GM18519 (cell line): ENCODE measurements at regions not wholly inside any gene's neighbourhood (a gene's known extent, or its start where the extent isn't known, plus 50 kb on each side); places are given as distances from the start of the nearest gene placed in this dataset.
"Not testable (repeated sequence)": the region's sequence is repeated elsewhere in the genome, so short reads cannot be mapped to it uniquely, and the experiment has no call there.

Experiments used
- ATAC-seq: cut with Tn5 transposase; IDR thresholded peaks from one replicate; pipeline ENCODE4 v1.9.1; 2021; ENCODE audit warnings: mild to moderate bottlenecking, moderate library complexity; ENCODE audit not compliant: unreplicated experiment, low FRiP score

- ATAC-seq = no peak
These were observed 209.8 kb upstream of the SEMA3D start for GRCh38 chr7:85396676-85397075.

DNA sequence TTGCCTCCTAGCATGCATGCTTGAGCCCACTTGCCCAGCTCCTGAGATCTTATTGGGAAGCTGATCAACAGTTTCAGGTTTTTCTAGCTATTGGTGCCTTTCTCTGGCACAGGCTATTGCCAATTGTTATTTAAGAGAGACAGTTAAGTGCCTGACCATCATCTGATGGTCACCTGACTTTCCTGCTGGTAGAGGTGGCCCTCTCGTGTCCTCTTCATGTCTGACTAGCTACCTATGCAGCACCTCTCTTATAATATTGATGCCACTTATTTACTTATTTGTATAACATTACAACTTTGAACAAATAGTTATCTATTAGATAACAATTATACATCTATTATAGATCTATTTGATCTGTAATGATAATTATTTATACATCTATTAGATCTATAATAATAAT is 205.9 kb upstream of the SEMA3D start:
- ATAC-seq = no peak

DNA sequence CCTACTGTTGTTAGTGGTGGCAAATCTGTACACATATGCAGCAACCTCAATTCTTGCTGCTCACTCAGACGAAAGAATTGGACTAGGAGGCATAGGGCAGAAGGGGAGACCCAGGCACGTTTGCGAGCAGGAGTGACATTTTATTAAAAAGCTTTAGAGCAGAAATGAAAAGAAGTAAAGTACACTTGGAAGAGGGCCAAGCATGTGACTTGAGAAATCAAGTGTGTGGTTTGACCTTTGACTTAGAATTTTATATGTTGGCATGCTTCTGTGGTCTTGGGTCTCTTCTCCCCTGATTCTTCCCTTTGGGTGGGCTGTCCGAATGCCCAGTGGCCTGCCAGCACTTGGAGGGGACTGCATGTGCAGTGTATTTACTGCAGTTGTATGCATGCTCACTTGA is 205.5 kb upstream of the SEMA3D start:
- ATAC-seq = no peak

DNA sequence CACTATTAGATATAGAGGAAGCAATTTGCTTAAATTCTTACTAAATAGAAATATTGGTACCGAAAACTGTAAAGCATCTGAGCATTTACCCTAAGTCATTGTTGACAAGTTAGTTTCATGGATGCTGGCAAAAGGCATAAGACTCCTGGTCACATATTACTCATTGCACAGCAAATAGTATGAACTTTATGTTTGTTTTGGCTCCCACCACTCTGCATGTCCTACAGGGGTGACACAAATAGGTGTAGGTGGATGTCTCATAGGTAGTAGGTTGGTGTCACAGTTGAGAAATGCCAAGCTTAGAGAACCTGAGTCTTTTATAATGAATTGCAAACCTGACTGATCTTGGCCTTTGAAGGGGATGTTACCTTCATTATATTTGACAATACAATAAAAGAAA is 199.6 kb upstream of the SEMA3D start:
- ATAC-seq = no peak

DNA sequence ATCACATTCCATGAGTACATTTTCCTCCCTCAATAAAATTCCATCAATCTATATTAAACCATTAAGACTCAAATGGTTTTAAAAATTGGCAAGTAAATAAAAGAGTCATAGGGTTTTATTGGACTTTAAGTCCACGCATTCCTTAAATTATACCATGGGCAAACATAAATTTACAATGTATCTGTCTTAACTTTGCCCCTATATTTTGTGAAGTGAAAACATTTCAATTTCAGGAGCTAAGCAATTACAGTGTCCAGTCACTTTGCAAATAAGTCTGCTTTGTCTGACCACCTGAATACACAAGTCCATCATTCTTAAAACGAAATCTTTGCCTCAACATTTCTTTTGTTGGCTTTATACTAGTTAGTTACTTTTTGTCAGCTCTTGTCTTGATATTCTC is 197.5 kb upstream of the SEMA3D start:
- ATAC-seq = no peak

- no peak for ATAC-seq
These were observed 194.4 kb upstream of the SEMA3D start for GRCh38 chr7:85381212-85381611.

DNA sequence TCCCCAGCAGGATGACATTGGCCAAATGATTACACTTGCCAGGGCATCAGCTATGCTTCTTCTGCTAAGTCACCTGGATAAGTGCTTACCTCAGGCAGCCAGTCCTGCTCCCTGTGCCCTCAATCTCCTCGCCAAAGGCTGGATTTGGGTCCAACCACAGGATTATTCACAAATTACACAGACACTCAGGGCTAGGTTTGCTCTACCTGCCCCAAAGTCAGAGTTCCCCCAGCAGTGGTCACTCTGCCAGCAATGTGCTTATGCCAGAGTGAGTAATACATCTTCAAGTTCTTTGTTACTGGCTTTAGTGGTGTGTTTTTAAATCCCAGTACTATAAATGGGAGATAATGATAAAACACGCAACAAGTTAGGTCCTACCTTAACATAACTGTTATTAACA is 189.7 kb upstream of the SEMA3D start:
- ATAC-seq = no peak

- no peak for ATAC-seq
These were observed 170.1 kb upstream of the SEMA3D start for GRCh38 chr7:85356916-85357315.

DNA sequence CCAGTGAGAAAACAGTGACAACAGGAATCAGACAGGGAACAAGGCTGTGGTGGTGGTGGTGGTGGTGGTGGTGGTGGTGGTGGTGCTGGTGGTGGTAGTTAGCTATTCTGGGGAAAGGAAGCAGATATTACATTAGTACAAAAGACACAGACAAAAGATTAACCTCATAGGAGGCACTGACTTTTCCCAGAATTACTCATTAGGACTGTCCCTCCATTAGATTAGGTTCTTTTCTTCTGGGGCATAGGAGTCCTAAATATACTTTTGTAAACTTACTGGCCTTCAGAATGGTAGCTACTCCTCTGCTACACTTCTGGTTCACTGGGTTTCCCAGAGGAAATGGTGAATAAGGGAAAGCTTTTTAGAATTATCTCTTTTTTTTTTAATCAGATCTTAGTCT is 156.6 kb upstream of the SEMA3D start:
- no peak for ATAC-seq

DNA sequence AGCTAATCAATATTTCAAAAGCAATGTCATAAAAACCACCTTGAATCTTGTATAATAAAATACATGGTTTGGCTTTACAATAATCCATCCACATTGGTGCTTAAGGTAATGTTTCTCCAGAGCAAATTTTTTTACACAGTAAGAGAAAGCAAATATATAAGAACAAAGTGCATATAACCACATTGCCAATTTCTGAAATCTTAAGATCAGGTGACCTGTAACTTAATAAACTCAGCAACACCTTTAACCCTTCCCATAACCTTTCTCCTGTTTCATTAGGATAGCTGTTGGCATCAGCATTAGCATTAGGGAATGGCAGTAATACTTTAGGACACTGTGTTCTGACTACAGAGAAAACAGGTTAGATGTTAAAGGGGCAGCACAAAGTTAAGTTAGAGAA is 155.9 kb upstream of the SEMA3D start:
- no peak for ATAC-seq

DNA sequence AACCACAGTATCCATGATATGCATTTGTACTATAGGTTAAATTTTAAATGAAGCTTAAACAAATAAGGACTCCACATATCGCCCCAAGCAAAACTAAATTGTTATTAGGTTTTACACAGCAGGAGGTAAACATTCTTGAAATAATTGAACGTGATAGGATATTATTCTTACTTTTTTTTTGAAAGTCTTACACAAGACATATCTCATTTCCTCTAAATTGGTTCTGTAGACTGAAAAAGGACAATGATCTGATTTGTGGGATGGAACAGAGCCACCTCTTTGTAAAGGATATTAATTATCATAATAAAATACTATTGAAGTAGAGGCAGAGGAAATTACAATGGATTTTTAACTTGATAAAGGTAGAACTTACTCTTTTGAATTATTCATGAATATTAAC is 155.1 kb upstream of the SEMA3D start:
- no peak for ATAC-seq

- no peak for ATAC-seq
These were observed 154.3 kb upstream of the SEMA3D start for GRCh38 chr7:85341121-85341520.

DNA sequence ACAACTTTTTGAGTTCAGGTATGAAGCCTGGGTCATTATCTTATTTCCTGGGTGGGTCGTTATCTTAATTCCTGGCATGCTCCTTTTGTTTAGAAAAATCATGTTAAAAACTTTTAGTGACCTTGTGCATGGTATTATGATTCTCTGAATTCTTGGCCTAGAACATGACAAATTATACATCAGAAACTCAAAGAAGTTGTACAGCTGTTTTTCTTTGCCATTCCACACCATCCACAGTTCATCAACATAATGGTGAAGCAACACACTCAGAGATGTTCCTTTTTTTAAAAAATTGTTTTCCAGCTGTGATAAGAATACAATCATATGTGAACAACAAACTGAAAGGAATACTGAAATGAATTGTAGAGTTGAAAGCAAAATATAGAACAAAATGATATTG is 149.2 kb upstream of the SEMA3D start:
- no peak for ATAC-seq

DNA sequence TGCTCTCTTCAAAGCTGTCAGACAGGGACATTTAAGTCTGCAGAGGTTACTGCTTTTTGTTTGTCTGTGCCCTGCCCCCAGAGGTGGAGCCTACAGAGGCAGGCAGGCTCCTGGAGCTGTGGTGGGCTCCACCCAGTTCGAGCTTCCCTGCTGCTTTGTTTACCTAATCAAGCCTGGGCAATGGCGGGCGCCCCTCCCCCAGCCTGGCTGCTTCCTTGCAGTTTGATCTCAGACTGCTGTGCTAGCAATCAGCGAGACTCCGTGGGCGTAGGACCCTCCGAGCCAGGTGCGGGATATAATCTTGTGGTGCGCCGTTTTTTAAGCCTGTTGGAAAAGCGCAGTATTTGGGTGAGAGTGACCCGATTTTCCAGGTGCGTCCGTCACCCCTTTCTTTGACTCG is 148.3 kb upstream of the SEMA3D start:
- not testable (repeated sequence) for ATAC-seq

- no peak for ATAC-seq
These were observed 141.7 kb upstream of the SEMA3D start for GRCh38 chr7:85328456-85328998.

- ATAC-seq = no peak
These were observed 137.4 kb upstream of the SEMA3D start for GRCh38 chr7:85324145-85324799.

DNA sequence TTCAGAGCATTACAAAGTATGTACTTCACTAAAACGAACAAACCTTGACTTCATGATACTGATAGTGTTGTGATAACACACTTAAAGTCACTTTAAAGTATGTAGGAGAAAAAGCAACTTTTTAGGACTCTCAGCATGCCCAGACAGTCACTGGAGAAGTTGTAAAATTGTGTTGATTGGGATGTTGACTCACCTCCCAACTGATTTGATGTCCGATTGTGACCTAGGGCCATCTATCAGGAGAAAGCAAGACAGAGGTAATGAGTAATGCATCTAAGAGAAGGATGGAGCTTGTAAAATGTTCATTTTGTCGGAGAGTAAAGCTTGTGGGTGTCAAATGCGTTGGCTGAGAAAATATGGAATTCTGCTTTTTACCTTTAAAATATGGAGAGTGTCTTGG is 135.4 kb upstream of the SEMA3D start:
- ATAC-seq = no peak

GRCh38 chr7:85320699-85321476 is 134.0 kb upstream of the SEMA3D start:
- no peak for ATAC-seq

GRCh38 chr7:85316489-85316888 is 129.6 kb upstream of the SEMA3D start:
- no peak for ATAC-seq

DNA sequence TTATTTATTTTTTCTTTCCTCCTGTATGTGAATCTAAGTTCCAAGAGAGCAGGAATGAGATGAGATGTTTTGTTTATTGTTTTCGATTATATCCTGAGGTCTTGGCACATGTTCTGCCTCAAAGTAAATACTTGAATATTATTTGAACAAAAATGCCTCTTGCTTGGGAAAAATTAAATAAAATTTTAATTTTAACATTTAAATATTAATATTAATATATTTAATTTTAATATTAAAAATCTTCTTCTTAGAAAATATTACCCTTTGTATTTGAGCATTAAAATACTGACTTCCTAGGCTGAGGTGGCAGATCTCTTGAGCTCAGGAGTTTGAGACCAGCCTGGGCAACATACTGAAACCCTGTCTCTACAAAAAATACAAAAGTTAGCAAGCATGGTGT is 123.4 kb upstream of the SEMA3D start:
- no peak for ATAC-seq

DNA sequence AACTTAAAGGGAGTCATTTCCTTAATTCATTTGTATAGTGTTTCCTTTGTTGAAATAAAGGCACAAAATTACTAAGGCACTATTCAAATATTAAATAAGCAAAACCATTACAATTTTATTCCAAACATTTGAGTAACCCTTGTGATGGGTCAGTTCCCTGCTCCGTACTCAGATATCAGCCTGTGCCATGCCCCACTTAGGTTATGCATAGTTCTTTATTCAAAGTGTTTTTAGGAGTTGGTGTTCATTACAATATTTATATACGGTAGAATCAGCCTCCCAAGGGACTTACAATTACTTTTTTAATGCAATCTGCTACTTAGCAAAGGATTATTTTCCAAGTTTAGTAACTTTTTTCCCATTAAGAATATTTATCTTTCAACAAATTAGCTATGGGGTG is 119.3 kb upstream of the SEMA3D start:
- no peak for ATAC-seq

- no peak for ATAC-seq
These were observed 107.3 kb upstream of the SEMA3D start for GRCh38 chr7:85294176-85294575.
